Nephron (organoid): ENCODE measurements at regions not wholly inside any gene's neighbourhood (a gene's known extent, or its start where the extent isn't known, plus 50 kb on each side); places are given as distances from the start of the nearest gene placed in this dataset.

Experiments used
- H3K27ac Mint-ChIP-seq, 3 experiments: 2 replicates each; pipeline ENCODE4 v1.8.0; 2020; ENCODE audit warnings: mixed read lengths in 3 of 3, mild to moderate bottlenecking in 2 of 3, moderate library complexity in 1 of 3
- H3K27me3 Mint-ChIP-seq: 2 replicates; pipeline ENCODE4 v1.8.0; 2021; ENCODE audit warnings: low read depth, mild to moderate bottlenecking, moderate library complexity, mixed read lengths
- H3K36me3 Mint-ChIP-seq: 2 replicates; pipeline ENCODE4 v1.8.0; 2020; ENCODE audit warnings: low read depth, mixed read lengths
- H3K4me1 Mint-ChIP-seq: 2 replicates; pipeline ENCODE4 v1.8.0; 2020; ENCODE audit warnings: mixed read lengths
- H3K4me3 Mint-ChIP-seq, 3 experiments: 2 replicates each; pipeline ENCODE4 v1.8.0; 2020; ENCODE audit warnings: mild to moderate bottlenecking in 3 of 3, mixed read lengths in 3 of 3, moderate library complexity in 2 of 3
- H3K9me3 Mint-ChIP-seq: 2 replicates; pipeline ENCODE4 v1.8.0; 2020; ENCODE audit warnings: mixed read lengths
- CTCF ChIP-seq, 3 experiments: fragments of 200-600 bp; sonication (generic); IDR thresholded peaks; one replicate each; pipeline ENCODE4 v1.5.0; 2021; ENCODE audit warnings: antibody characterized with exemption in 3 of 3; ENCODE audit not compliant: unreplicated experiment in 3 of 3

- Mint-ChIP-seq H3K27ac (peak overlapping the region; percentile 39 to 56 (median 51)), H3K36me3 (no peaks in the 10 kb centered on the region), H3K9me3 (no peaks in the 10 kb centered on the region), H3K4me1 (peaks cover 14% of the 10 kb centered on the region), H3K4me3 (no peak overlapping the region), H3K27me3 (no peaks in the 10 kb centered on the region)
- TF ChIP-seq CTCF (IDR thresholded peaks at IDR 0.05; ENCODE audit: unreplicated experiment in 3 of 3) = no peak
These were observed 76.3 kb upstream of the HNF1B start for GRCh38 chr17:37820995-37821713.

GRCh38 chr17:37820313-37820994 lies 75.6 kb upstream of the HNF1B start:
- H3K27me3 Mint-ChIP-seq = peaks cover under 1% of the 10 kb centered on the region
- no peaks in the 10 kb centered on the region for H3K9me3 Mint-ChIP-seq
- H3K4me1 Mint-ChIP-seq = peaks cover 14% of the 10 kb centered on the region
- no peak for TF ChIP-seq CTCF (IDR thresholded peaks at IDR 0.05; ENCODE audit: unreplicated experiment in 3 of 3)
- H3K4me3 Mint-ChIP-seq = no peak overlapping the region
- H3K36me3 Mint-ChIP-seq = no peaks in the 10 kb centered on the region
- peak overlapping the region; percentile 39 to 56 (median 51) for H3K27ac Mint-ChIP-seq

- Mint-ChIP-seq H3K4me3 (no peak overlapping the region), H3K4me1 (no peaks in the 10 kb centered on the region), H3K27ac (peak overlapping the region in 2 of 3 experiments; percentile 32 to 35), H3K27me3 (peaks cover 4% of the 10 kb centered on the region), H3K36me3 (no peaks in the 10 kb centered on the region), H3K9me3 (no peaks in the 10 kb centered on the region)
- TF ChIP-seq CTCF (IDR thresholded peaks at IDR 0.05; ENCODE audit: unreplicated experiment in 3 of 3) = no peak
These were observed 73.8 kb upstream of the HNF1B start for GRCh38 chr17:37818689-37819088.

- Mint-ChIP-seq H3K4me3 (no peak overlapping the region), H3K9me3 (peaks cover 4% of the 10 kb centered on the region), H3K36me3 (peaks cover 4% of the 10 kb centered on the region), H3K27ac (peak overlapping the region; percentile 51 to 74 (median 58)), H3K4me1 (no peaks in the 10 kb centered on the region), H3K27me3 (peaks cover 4% of the 10 kb centered on the region)
- no peak for TF ChIP-seq CTCF (IDR thresholded peaks at IDR 0.05; ENCODE audit: unreplicated experiment in 3 of 3)
These were observed 72.1 kb upstream of the HNF1B start for GRCh38 chr17:37816950-37817349.

- TF ChIP-seq CTCF (IDR thresholded peaks at IDR 0.05; ENCODE audit: unreplicated experiment in 3 of 3) = no peak
- peaks cover 7% of the 10 kb centered on the region for H3K9me3 Mint-ChIP-seq
- peaks cover 4% of the 10 kb centered on the region for H3K36me3 Mint-ChIP-seq
- H3K27ac Mint-ChIP-seq = peak overlapping the region; percentile 34 to 78 (median 44)
- H3K27me3 Mint-ChIP-seq = peaks cover 4% of the 10 kb centered on the region
- no peaks in the 10 kb centered on the region for H3K4me1 Mint-ChIP-seq
- no peak overlapping the region for H3K4me3 Mint-ChIP-seq
These were observed 70.7 kb upstream of the HNF1B start for GRCh38 chr17:37815536-37815935.
